ENCODE measurements at regions not wholly inside any gene's neighbourhood (a gene's known extent, or its start where the extent isn't known, plus 50 kb on each side); places are given as distances from the start of the nearest gene placed in this dataset.
"Not testable (repeated sequence)": the region's sequence is repeated elsewhere in the genome, so short reads cannot be mapped to it uniquely, and the experiment has no call there.

DNA sequence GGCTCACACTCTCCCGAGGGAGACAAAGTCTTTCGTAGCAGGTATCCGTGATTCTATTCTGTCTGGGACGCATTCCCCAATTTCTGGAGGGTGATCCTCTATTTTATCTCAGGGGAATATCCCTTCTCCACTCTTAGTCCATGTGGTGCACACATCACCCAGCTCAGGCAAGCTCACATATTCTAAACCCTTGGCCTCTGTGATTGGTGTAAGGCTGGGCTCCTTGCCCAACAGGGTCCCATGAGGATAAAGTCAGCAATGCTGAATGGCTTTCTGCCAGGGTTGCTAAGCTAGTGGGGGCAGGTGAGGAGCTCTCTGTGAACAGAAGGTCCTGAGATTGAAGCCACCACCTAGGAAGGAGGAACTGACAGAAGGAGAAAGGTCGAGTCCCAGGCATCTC is 137.2 kb downstream of the CDH26 start:
- in situ Hi-C loops (cut with MboI; ENCODE audit: low sequenced_read_pairs): no loop called here

DNA sequence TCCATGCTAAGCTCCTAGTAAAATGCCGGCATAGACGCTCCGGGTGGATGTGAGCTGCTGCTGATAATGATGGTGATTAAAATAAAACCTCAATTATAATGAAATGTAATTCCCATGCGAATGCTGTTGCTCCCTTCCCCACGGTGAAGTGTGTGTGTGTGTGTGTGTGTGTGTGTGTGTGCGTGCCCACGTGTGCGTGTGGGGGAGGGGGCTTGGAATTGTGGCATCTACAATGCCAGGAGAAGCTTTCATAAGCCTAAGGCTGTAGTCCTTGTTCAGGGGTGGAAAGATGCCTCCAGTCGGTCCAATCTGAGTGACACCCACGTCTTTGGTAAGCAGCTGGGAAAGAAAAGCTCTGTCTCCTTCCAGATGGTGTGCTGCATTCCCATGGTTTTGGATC is 137.9 kb downstream of the CDH26 start:
- in situ Hi-C loops (cut with MboI; ENCODE audit: low sequenced_read_pairs): no loop called here

- in situ Hi-C loops (cut with MboI; ENCODE audit: low sequenced_read_pairs): no loop called here
These were observed 139.1 kb downstream of the CDH26 start for GRCh38 chr20:60097285-60097684.

DNA sequence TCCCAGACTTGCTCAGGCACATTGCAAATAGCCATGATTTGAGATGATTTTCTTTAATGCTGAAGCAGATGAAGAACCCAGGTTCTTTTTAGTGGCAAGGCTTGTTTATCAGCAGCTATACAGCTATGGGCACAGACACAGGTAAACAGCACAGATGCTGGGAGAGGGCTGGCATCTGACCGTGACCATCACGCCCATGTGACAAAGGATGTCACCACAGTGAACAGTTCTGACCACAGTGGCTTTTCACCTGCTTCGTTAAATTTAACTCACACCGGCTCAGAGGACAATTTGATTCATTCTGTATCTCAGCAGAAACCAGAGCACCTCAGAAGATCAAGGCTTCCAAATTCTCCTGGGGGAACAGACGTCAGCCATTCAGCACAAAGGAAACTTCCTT is 142.6 kb downstream of the CDH26 start:
- in situ Hi-C loops (cut with MboI; ENCODE audit: low sequenced_read_pairs): no loop called here

DNA sequence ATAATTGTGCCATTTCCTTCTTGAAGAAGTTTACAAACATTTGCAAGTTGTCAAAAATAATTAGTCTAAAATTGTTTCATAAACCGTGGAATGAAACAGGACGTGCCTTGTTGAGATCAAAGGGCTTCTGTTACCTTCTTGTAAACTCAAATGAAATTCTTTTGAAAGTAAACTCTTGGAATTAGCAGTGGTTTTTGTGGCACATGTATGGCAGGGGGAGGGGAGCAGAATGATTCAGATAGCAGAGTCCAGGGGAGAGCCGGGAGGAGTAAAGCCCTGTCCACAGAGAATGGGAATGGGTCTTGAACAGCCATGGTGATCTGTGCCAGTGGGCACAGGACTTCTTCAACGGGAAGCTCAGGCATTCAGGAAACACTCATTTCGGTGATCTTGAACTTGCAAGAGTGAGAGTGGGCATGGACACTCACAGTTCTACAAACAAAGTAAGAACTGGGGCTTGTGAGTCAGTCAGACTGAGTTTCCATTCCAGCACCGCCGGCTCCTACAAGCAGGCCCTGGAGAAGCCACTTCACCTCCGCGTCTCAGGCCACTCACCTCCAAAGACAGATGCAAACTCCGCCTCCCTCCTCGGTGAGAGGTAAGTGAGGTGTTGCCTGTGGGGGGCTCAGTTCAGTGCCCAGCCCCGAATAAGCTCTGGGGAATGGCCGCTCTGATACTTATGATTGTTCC is 143.1 kb downstream of the CDH26 start:
- in situ Hi-C loops (cut with MboI; ENCODE audit: low sequenced_read_pairs): no loop called here

GRCh38 chr20:60101891-60102281 is 143.7 kb downstream of the CDH26 start:
- in situ Hi-C loops (cut with MboI; ENCODE audit: low sequenced_read_pairs): no loop called here

DNA sequence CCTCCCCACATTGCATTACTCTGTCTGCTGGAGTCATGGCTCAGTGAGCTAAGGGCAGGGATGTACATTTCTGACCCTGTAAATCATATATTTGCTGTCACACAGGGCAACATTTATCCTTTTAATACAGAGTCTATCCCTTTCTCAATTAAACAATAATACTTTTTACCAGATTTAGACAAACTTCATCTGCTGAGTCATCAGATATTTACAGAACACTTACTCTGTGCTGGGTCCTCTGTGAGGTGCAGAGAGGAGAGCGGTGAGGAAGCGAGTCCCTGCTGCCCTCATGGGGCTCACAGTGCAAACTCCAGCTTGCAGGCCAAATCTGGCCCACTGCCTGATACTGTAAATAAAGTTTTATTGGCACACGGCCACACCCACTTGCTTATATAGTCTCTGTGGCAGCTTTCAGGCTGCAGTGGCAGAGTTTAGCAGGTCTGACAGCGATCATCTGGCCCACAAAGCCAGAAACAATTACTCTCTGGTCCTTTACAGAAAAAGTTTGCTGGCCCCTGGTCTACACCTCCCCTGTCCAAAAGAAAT is 144.5 kb downstream of the CDH26 start:
- in situ Hi-C loops (cut with MboI; ENCODE audit: low sequenced_read_pairs): no loop called here

GRCh38 chr20:60104993-60105803 is 147.0 kb downstream of the CDH26 start:
- in situ Hi-C loops (cut with MboI; ENCODE audit: low sequenced_read_pairs): no loop called here

- in situ Hi-C loops (cut with MboI; ENCODE audit: low sequenced_read_pairs): not testable (repeated sequence)
These were observed 148.0 kb downstream of the CDH26 start for GRCh38 chr20:60106186-60106585.

DNA sequence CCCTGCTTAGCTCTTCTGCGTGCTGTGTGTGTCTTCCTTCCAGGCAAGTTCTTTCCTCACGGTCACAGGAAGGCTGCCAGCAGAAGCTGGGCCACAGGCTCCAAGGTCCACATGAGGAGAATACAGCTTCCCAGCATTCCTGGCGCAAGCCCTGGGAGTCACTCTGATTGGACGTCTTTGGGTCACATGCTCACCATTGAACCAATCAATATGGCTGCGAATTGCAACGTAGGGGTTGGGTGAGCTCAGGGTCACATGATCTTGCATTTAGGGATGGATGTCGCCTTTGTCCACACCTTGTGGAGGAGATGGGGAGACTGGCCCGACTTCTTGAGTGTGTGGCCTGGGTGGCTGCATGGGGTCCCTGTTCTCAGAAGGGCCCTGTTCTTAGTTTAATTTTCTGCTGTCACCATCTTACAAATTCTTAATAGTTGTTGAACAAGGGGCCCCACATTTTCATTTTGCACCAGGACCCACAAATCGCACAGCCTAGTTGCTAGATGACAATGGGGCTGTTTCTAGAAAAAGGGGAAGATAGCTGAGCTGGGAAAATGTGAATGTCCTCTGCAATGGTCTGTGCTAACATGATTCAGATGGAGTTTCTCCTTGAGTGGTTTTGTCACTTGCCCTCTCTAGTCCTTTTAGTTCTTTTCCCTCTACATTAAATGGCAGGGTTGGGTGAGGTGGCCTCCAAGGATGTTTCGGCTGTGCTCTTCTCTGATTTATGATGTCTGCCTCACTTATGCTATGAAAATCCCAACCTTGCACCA is 149.6 kb downstream of the CDH26 start:
- in situ Hi-C loops (cut with MboI; ENCODE audit: low sequenced_read_pairs): no loop called here

DNA sequence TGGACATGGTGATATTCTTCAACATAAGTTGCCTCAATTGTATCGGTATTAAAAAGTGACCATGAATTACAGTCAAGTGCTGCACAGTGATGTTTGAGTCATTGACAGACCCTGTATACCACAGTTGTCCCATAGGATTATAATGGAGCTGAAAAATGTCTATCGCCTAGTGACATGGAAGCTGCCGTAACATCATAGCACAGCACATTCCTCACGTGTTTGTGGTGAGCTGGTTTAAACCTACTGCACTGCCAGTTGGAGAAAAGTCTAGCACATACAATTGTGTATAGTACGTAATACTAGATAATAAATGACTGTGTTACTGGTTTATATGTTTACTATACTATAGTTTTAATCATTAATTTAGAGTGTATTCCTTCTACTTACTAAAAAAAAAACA is 150.2 kb downstream of the CDH26 start:
- in situ Hi-C loops (cut with MboI; ENCODE audit: low sequenced_read_pairs): no loop called here

GRCh38 chr20:60113024-60113724 is 155.0 kb downstream of the CDH26 start:
- in situ Hi-C loops (cut with MboI; ENCODE audit: low sequenced_read_pairs): no loop called here

DNA sequence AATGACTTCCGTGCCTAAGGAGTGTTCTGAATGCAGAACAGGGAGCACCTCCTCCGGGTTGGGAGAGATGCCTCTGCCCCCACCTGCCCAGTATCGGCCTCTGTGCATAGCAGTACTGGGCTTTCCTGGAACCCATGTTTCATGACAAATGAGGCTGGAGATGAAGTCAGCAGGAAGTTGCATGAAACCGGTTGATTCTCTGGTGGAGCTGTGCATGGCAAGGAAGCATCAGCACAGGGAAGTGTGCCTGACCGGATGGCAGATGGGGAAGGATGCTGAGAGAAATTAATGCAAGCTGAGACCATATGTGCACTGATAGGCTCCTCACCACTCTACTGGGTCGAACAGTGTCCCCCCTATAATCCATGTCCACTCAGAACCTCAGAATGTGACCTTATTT is 155.5 kb downstream of the CDH26 start:
- in situ Hi-C loops (cut with MboI; ENCODE audit: low sequenced_read_pairs): no loop called here

DNA sequence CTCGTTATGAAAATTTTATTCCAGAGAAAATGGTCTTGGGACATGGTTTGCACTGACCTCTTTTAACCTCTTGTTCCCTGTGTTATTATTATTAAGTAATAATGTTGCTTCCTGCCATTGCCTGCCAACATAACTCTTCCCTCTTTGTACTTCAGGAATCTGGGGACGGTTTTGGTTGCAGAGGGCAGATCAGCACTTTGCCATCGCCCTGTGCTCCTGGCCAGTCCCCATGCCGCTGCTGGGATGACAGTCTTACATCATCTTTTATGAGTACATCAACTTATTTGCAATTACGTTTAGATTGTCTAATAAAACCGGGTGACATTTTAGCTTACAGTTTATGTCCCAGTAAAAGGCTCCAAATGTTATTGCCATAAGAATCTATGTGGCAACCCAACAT is 157.2 kb downstream of the CDH26 start:
- in situ Hi-C loops (cut with MboI; ENCODE audit: low sequenced_read_pairs): no loop called here

DNA sequence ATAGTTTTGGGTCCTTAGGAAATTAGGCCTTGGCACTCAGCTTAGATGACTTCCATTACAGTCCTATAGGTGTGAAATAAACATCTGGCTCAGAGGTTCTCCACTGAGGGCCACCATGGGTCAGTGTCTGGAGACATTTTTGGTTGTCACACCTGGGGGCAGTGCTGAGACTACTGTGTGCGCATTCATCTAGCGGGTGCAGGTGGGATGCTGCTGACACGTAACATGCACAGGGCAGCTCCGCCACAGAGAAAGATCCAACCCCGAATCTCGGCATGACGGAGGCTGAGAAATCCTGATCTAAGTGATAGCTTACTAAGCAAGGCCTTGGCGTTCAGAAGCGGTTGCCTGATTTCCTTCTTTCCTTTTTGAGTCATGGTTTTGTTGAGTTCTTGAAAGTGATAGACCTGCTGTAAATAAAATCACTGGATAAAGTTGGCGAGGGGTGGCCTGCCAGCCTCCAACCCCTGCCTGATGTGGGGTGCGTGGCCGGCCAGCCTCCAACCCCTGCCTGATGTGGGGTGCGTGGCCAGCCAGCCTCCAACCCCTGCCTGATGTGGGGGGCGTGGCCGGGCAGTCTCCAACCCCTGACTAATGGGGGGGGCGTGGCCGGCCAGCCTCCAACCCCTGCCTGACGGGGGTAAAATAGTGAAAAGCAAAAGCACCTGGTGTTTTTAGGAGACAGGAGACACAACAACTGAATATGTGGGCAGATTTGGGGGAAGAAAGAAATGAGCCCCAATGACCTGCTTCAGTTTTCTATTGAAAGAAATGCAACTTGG is 158.1 kb downstream of the CDH26 start:
- in situ Hi-C loops (cut with MboI; ENCODE audit: low sequenced_read_pairs): no loop called here

DNA sequence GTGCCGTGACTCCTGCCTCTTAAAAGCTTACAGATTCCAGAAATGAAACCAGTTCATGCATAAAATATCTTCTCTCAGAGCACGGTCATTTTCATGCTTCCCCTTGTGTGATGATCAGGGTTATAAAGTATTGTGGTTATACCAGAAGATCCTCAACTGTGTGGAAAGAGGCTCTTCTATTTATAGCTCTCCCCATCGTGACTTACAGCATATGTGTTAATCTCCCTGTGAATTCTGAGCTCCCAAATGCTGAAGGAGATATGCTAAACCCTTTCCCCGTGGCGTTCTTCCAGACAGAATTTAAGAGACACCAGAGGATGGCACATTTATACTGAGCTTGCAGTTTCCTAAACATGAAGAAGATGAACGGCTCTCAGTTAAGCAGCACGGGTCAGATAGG is 158.8 kb downstream of the CDH26 start:
- in situ Hi-C loops (cut with MboI; ENCODE audit: low sequenced_read_pairs): no loop called here

- in situ Hi-C loops (cut with MboI; ENCODE audit: low sequenced_read_pairs): no loop called here
These were observed 163.7 kb downstream of the CDH26 start for GRCh38 chr20:60121903-60122302.

DNA sequence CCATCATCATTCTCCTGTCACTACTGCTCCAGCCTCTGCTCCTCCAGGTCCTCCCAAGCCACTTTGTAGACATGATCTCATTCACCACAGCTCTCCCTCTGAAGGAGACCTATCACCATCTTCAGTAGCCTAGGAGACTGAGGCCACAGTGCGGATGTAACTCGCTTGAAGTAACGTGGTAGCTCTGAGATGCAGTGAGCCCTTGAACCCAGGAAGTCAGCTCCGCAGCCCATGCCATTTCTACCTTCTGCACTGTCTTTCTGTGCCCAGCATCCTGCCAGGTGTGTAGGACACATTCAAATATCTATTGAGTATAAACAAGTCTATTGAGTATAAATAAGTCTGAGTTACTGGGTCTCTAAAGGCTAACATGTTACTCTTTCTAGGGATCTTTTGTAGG is 164.4 kb downstream of the CDH26 start:
- in situ Hi-C loops (cut with MboI; ENCODE audit: low sequenced_read_pairs): no loop called here

GRCh38 chr20:60123096-60123495 is 164.9 kb downstream of the CDH26 start:
- in situ Hi-C loops (cut with MboI; ENCODE audit: low sequenced_read_pairs): no loop called here

- in situ Hi-C loops (cut with MboI; ENCODE audit: low sequenced_read_pairs): no loop called here
These were observed 165.4 kb downstream of the CDH26 start for GRCh38 chr20:60123652-60124051.
